ENCODE measurements at regions not wholly inside any gene's neighbourhood (a gene's known extent, or its start where the extent isn't known, plus 50 kb on each side); places are given as distances from the start of the nearest gene placed in this dataset.
"Not testable (repeated sequence)": the region's sequence is repeated elsewhere in the genome, so short reads cannot be mapped to it uniquely, and the experiment has no call there.

- TF ChIP-seq CTCF (IDR thresholded peaks at IDR 0.05; ENCODE audit: low read depth, low read length): no peak
- H3K4me3 ChIP-seq (ENCODE audit: low read depth, low read length): no peak overlapping the region
- H3K36me3 ChIP-seq: no peaks in the 10 kb centered on the region
- peaks cover 9% of the 10 kb centered on the region for H3K27me3 ChIP-seq (ENCODE audit: insufficient read depth, low read depth, severe bottlenecking)
- H3K9me3 ChIP-seq (ENCODE audit: severe bottlenecking): peaks cover 8% of the 10 kb centered on the region
- no peak overlapping the region for H3K27ac ChIP-seq
- no peak for DNase-seq
Observed at GRCh38 chr20:30484009-30484748, 773.3 kb upstream of the DEFB115 start.

- H3K27me3 ChIP-seq (ENCODE audit: insufficient read depth, low read depth, severe bottlenecking): peaks cover 9% of the 10 kb centered on the region
- no peak overlapping the region for H3K4me3 ChIP-seq (ENCODE audit: low read depth, low read length)
- no peak for TF ChIP-seq CTCF (IDR thresholded peaks at IDR 0.05; ENCODE audit: low read depth, low read length)
- no peaks in the 10 kb centered on the region for H3K36me3 ChIP-seq
- no peak overlapping the region for H3K27ac ChIP-seq
- H3K9me3 ChIP-seq (ENCODE audit: severe bottlenecking): peaks cover 8% of the 10 kb centered on the region
- no peak for DNase-seq
Observed at GRCh38 chr20:30484749-30485070, 772.8 kb upstream of the DEFB115 start.

GRCh38 chr20:30485331-30486102 is 771.9 kb upstream of the DEFB115 start:
- Histone ChIP-seq H3K27ac (no peak overlapping the region), H3K4me3 (ENCODE audit: low read depth, low read length) (no peak overlapping the region), H3K9me3 (ENCODE audit: severe bottlenecking) (peaks cover 8% of the 10 kb centered on the region), H3K27me3 (ENCODE audit: insufficient read depth, low read depth, severe bottlenecking) (peaks cover 9% of the 10 kb centered on the region), H3K36me3 (no peaks in the 10 kb centered on the region)
- TF ChIP-seq CTCF (IDR thresholded peaks at IDR 0.05; ENCODE audit: low read depth, low read length): no peak
- DNase-seq: no peak

- Histone ChIP-seq H3K9me3 (ENCODE audit: severe bottlenecking) (peaks cover 8% of the 10 kb centered on the region), H3K4me3 (ENCODE audit: low read depth, low read length) (no peak overlapping the region), H3K27me3 (ENCODE audit: insufficient read depth, low read depth, severe bottlenecking) (peaks cover 9% of the 10 kb centered on the region), H3K27ac (no peak overlapping the region), H3K36me3 (no peaks in the 10 kb centered on the region)
- no peak for DNase-seq
- no peak for TF ChIP-seq CTCF (IDR thresholded peaks at IDR 0.05; ENCODE audit: low read depth, low read length)
Observed at GRCh38 chr20:30486103-30486478, 771.4 kb upstream of the DEFB115 start.

- not testable (repeated sequence) for H3K4me3 ChIP-seq (ENCODE audit: low read depth, low read length); H3K27ac ChIP-seq; H3K27me3 ChIP-seq (ENCODE audit: insufficient read depth, low read depth, severe bottlenecking); H3K36me3 ChIP-seq; DNase-seq; H3K9me3 ChIP-seq (ENCODE audit: severe bottlenecking)
Observed at GRCh38 chr20:30487461-30487860, 770.0 kb upstream of the DEFB115 start.

GRCh38 chr20:30487947-30488926 is 769.2 kb upstream of the DEFB115 start:
- no peak overlapping the region for H3K4me3 ChIP-seq (ENCODE audit: low read depth, low read length)
- no peak for TF ChIP-seq CTCF (IDR thresholded peaks at IDR 0.05; ENCODE audit: low read depth, low read length)
- H3K27me3 ChIP-seq (ENCODE audit: insufficient read depth, low read depth, severe bottlenecking): peaks cover 9% of the 10 kb centered on the region
- DNase-seq: no peak
- peaks cover 8% of the 10 kb centered on the region for H3K9me3 ChIP-seq (ENCODE audit: severe bottlenecking)
- H3K36me3 ChIP-seq: no peaks in the 10 kb centered on the region
- no peak overlapping the region for H3K27ac ChIP-seq

All from WERI-Rb-1 (cell line).